Peyer's patch (tissue), 4 donors: ENCODE measurements at regions not wholly inside any gene's neighbourhood (a gene's known extent, or its start where the extent isn't known, plus 50 kb on each side); places are given as distances from the start of the nearest gene placed in this dataset.

Experiments used
- DNase-seq, 3 donors: peaks; one replicate each; pipeline ENCODE4 v3.0.0-alpha.2; 2017 to 2019
- H3K27ac ChIP-seq, 4 donors: fragments of 200-600 bp; sonication (generic); one replicate each; pipeline ENCODE4 v1.5.1; 2016 to 2019
- H3K27me3 ChIP-seq, 2 donors: fragments of 200-600 bp; sonication (generic); one replicate each; pipeline ENCODE4 v1.5.1; 2019
- H3K36me3 ChIP-seq, 3 donors: fragments of 200-600 bp; sonication (generic); one replicate each; pipeline ENCODE4 v1.5.1; 2016 to 2019
- H3K4me1 ChIP-seq, 4 donors: fragments of 200-600 bp; sonication (generic); one replicate each; pipeline ENCODE4 v1.5.1; 2016 to 2019
- H3K4me3 ChIP-seq, 4 donors: fragments of 200-600 bp; sonication (generic); 1 replicate in 3 of 4; 2 replicates in 1 of 4; pipeline ENCODE4 v1.5.1; 2016 to 2019; ENCODE audit warnings: mild to moderate bottlenecking in 1 of 4
- H3K9me3 ChIP-seq, 4 donors: fragments of 200-600 bp; sonication (generic); one replicate each; pipeline ENCODE4 v1.5.1; 2016 to 2019; ENCODE audit warnings: mild to moderate bottlenecking in 1 of 4
- POLR2A ChIP-seq, 2 donors: fragments of 450-650 bp; IDR thresholded peaks; one replicate each; pipeline ENCODE4 v1.5.1; 2017; ENCODE audit warnings: antibody characterized with exemption in 2 of 2, mild to moderate bottlenecking in 2 of 2, moderate library complexity in 2 of 2
- TF ChIP-seq, protein P1 (sequence below), 6 experiments: fragments of 450-650 bp in 4 of 6; fragments of 200-600 bp in 2 of 6; sonication (generic) in 1 of 6; IDR thresholded peaks; one replicate each; pipeline ENCODE4 v1.5.1; 2017 to 2019; ENCODE audit warnings: antibody characterized with exemption in 6 of 6, mild to moderate bottlenecking in 3 of 6, moderate library complexity in 1 of 6

DNA sequence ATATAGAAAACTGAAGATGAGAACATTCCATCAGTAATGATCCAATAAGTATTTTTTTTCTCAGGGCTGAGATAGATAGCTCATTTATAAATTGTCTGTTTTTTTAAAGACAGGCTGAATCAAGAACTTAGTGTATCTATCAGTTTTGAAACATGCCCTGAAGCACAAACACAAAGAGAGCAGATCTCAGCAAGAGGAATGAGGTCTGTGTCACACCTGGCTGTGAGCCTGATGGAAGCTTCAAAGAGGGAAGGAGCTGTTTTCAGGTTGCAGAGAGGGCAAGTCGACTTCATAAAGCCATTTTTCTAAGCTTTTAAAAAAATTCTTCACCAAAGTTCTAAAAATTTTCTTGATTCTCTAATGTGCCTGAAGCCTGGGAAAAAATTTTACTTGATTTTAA is 434.9 kb downstream of the PDGFC start:
- TF ChIP-seq, protein P1, sequence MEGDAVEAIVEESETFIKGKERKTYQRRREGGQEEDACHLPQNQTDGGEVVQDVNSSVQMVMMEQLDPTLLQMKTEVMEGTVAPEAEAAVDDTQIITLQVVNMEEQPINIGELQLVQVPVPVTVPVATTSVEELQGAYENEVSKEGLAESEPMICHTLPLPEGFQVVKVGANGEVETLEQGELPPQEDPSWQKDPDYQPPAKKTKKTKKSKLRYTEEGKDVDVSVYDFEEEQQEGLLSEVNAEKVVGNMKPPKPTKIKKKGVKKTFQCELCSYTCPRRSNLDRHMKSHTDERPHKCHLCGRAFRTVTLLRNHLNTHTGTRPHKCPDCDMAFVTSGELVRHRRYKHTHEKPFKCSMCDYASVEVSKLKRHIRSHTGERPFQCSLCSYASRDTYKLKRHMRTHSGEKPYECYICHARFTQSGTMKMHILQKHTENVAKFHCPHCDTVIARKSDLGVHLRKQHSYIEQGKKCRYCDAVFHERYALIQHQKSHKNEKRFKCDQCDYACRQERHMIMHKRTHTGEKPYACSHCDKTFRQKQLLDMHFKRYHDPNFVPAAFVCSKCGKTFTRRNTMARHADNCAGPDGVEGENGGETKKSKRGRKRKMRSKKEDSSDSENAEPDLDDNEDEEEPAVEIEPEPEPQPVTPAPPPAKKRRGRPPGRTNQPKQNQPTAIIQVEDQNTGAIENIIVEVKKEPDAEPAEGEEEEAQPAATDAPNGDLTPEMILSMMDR (IDR thresholded peaks at IDR 0.05) = no peak
- TF ChIP-seq POLR2A (IDR thresholded peaks at IDR 0.05) = no peak
- H3K27ac ChIP-seq = no peak overlapping the region
- no peak overlapping the region for H3K4me3 ChIP-seq
- H3K27me3 ChIP-seq = no peaks in the 10 kb centered on the region
- no peaks in the 10 kb centered on the region for H3K9me3 ChIP-seq
- no peaks in the 10 kb centered on the region for H3K4me1 ChIP-seq
- no peak for DNase-seq
- no peaks in the 10 kb centered on the region for H3K36me3 ChIP-seq

DNA sequence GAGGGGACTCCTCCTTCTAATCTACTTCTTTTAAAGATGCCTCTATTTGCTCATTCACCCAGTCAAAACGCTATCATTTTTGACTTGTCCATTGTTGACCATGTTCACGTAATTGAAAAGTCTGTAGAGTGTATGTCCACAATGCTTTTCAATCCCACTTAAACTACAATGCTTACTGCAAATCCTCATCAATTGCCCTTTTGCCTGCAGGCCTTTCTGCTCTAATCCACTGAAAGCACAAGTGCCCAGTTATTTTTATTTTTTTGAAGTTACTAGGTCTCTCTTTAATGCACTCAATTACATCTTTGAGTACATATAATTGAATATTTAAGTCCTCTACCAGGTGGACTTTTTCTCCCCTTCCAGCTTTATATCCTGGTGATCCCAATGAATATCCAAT is 437.4 kb downstream of the PDGFC start:
- no peak for TF ChIP-seq POLR2A (IDR thresholded peaks at IDR 0.05)
- TF ChIP-seq, protein P1 (IDR thresholded peaks at IDR 0.05) = no peak
- no peak overlapping the region for H3K27ac ChIP-seq
- no peak for DNase-seq

DNA sequence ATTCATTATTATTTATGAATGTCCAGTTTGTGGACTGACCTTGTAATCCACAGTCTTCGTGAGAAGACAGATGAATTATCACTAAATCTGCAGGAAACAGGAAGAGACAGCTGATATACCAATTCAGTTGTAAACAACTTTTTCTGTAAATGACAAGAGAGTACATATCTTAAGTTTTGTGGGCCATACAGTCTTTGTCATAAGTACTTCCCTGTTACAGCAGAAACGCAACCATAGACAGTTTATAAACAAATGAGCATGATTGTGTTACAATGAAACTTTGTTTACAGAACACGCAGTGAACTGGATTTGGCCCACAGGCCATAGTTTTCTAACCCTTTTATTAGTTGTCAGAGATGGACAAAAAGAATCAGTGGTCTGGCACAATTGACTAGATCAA is 443.4 kb downstream of the PDGFC start:
- TF ChIP-seq POLR2A (IDR thresholded peaks at IDR 0.05) = no peak
- TF ChIP-seq, protein P1 (IDR thresholded peaks at IDR 0.05) = no peak
- H3K4me3 ChIP-seq = no peak overlapping the region
- DNase-seq = no peak

More for the DNA sequence above, 437.4 kb downstream of the PDGFC start:
- Histone ChIP-seq H3K4me3 (no peak overlapping the region), H3K27me3 (no peaks in the 10 kb centered on the region), H3K36me3 (no peaks in the 10 kb centered on the region), H3K9me3 (no peaks in the 10 kb centered on the region), H3K4me1 (no peaks in the 10 kb centered on the region)

DNA sequence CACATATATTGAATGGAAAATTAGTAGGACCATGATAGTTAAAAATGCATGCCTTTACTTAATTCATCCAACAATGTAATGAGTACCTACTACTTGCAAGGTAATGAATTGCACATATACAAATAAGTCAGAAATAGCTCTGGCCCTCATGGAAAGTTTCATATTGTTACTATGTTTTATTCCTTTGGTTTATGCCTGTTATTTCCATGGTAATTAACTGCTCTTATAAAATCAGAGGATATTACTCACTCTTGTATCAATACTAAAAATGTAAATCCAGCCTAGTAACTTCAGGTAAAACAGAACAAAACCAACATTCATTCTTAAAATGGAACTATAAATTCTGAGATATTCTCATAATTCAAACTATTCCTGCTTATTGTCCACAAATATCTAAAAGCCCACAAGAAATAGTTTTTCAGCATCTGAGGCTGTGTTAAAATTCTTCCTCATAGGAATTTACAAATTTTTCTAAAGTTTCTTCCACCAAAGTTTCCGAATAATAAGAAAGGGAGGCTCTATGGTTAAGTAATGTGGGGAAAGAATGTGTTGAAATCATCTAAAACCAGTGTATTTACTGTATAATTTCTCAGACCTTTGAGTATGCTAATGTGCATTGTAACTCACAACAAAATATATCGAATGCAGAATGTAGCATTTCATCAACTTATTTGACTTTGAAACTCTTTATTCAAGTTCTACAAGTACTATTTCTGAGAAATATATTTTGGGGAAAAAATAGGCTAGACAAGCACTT is 444.2 kb downstream of the PDGFC start:
- no peak for TF ChIP-seq POLR2A (IDR thresholded peaks at IDR 0.05)
- TF ChIP-seq, protein P1 (IDR thresholded peaks at IDR 0.05) = no peak
- Histone ChIP-seq H3K27ac (no peak overlapping the region), H3K36me3 (no peaks in the 10 kb centered on the region), H3K4me1 (no peaks in the 10 kb centered on the region), H3K27me3 (no peaks in the 10 kb centered on the region), H3K4me3 (no peak overlapping the region), H3K9me3 (no peaks in the 10 kb centered on the region)
- no peak for DNase-seq

More for the DNA sequence above, 443.4 kb downstream of the PDGFC start:
- H3K27ac ChIP-seq = no peak overlapping the region
- no peaks in the 10 kb centered on the region for H3K27me3 ChIP-seq
- H3K4me1 ChIP-seq = no peaks in the 10 kb centered on the region
- H3K9me3 ChIP-seq = no peaks in the 10 kb centered on the region
- H3K36me3 ChIP-seq = no peaks in the 10 kb centered on the region

DNA sequence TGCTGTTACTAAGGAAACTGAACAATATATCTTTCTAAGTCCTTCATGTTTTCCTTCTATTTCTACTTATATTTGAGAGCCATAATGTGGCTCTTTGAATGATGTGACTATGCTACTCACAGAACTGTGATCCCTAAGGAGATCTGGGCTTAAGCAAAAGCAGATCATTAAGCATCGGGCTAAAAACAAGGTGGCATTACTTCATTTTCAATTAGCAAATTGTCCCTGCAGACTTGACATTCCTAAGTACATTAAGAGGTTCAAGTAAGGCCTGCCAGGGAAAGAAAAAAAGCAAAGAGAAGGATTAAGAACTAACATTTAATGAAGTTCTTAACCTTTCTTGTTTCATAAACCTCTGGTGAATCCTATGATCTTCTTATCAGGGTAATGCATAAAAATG is 447.6 kb downstream of the PDGFC start:
- Histone ChIP-seq H3K9me3 (no peaks in the 10 kb centered on the region), H3K4me3 (no peak overlapping the region), H3K36me3 (no peaks in the 10 kb centered on the region), H3K27me3 (no peaks in the 10 kb centered on the region), H3K4me1 (no peaks in the 10 kb centered on the region), H3K27ac (no peak overlapping the region)
- no peak for DNase-seq
- TF ChIP-seq POLR2A (IDR thresholded peaks at IDR 0.05) = no peak
- TF ChIP-seq, protein P1 (IDR thresholded peaks at IDR 0.05) = no peak
